ENCODE measurements at regions not wholly inside any gene's neighbourhood (a gene's known extent, or its start where the extent isn't known, plus 50 kb on each side); places are given as distances from the start of the nearest gene placed in this dataset.

- no peak overlapping the region for H3K27ac ChIP-seq (ENCODE audit: insufficient read depth, low read length, poor library complexity, severe bottlenecking)
- H3K4me1 ChIP-seq (ENCODE audit: control insufficient read depth, insufficient read depth, low read length, poor library complexity, severe bottlenecking): no peaks in the 10 kb centered on the region
- Mint-ChIP-seq H3K27me3 (no peaks in the 10 kb centered on the region), H3K27ac (no peak overlapping the region), H3K4me3 (no peak overlapping the region), H3K4me1 (no peaks in the 10 kb centered on the region), H3K9me3 (peaks cover 5 to 9% (median 6%) of the 10 kb centered on the region in 7 donors), H3K36me3 (no peaks in the 10 kb centered on the region)
- no peaks in the 10 kb centered on the region for H3K9me3 ChIP-seq (ENCODE audit: control insufficient read depth in 2 of 2, low read length in 2 of 2)
- no peaks in the 10 kb centered on the region for H3K36me3 ChIP-seq (ENCODE audit: control insufficient read depth, insufficient read depth, low read length)
- H3K4me3 ChIP-seq (ENCODE audit: low read depth, low read length): no peak overlapping the region
- no peak for DNase-seq
- no peaks in the 10 kb centered on the region for H3K27me3 ChIP-seq (ENCODE audit: control insufficient read depth, insufficient read depth, low read length)
- ATAC-seq (ENCODE audit: low read depth in 2 of 2): no peak
These were observed 654.8 kb upstream of the POU3F2 start for GRCh38 chr6:98179606-98180005.

- H3K27me3 ChIP-seq (ENCODE audit: control insufficient read depth, insufficient read depth, low read length): no peaks in the 10 kb centered on the region
- no peaks in the 10 kb centered on the region for H3K4me1 ChIP-seq (ENCODE audit: control insufficient read depth, insufficient read depth, low read length, poor library complexity, severe bottlenecking)
- Mint-ChIP-seq H3K27ac (no peak overlapping the region), H3K4me3 (no peak overlapping the region), H3K9me3 (peaks cover 0 to 7% (median 2%) of the 10 kb centered on the region in 7 donors), H3K4me1 (no peaks in the 10 kb centered on the region), H3K27me3 (no peaks in the 10 kb centered on the region), H3K36me3 (no peaks in the 10 kb centered on the region)
- ATAC-seq (ENCODE audit: low read depth in 2 of 2) (no peak), DNase-seq (no peak)
- no peaks in the 10 kb centered on the region for H3K9me3 ChIP-seq (ENCODE audit: control insufficient read depth in 2 of 2, low read length in 2 of 2)
- no peak overlapping the region for H3K4me3 ChIP-seq (ENCODE audit: low read depth, low read length)
- no peak overlapping the region for H3K27ac ChIP-seq (ENCODE audit: insufficient read depth, low read length, poor library complexity, severe bottlenecking)
- no peaks in the 10 kb centered on the region for H3K36me3 ChIP-seq (ENCODE audit: control insufficient read depth, insufficient read depth, low read length)
These were observed 634.3 kb upstream of the POU3F2 start for GRCh38 chr6:98200084-98200483.

GRCh38 chr6:98203170-98203806 is 631.1 kb upstream of the POU3F2 start:
- Mint-ChIP-seq H3K4me1 (no peaks in the 10 kb centered on the region), H3K36me3 (no peaks in the 10 kb centered on the region), H3K4me3 (no peak overlapping the region), H3K27ac (no peak overlapping the region), H3K9me3 (peaks cover 0 to 9% (median 3%) of the 10 kb centered on the region in 7 donors), H3K27me3 (no peaks in the 10 kb centered on the region)
- Histone ChIP-seq H3K27ac (ENCODE audit: insufficient read depth, low read length, poor library complexity, severe bottlenecking) (no peak overlapping the region), H3K9me3 (ENCODE audit: control insufficient read depth in 2 of 2, low read length in 2 of 2) (no peaks in the 10 kb centered on the region), H3K4me1 (ENCODE audit: control insufficient read depth, insufficient read depth, low read length, poor library complexity, severe bottlenecking) (no peaks in the 10 kb centered on the region), H3K27me3 (ENCODE audit: control insufficient read depth, insufficient read depth, low read length) (no peaks in the 10 kb centered on the region), H3K4me3 (ENCODE audit: low read depth, low read length) (no peak overlapping the region), H3K36me3 (ENCODE audit: control insufficient read depth, insufficient read depth, low read length) (no peaks in the 10 kb centered on the region)
- ATAC-seq (ENCODE audit: low read depth in 2 of 2) (no peak), DNase-seq (no peak)

GRCh38 chr6:98212468-98212867 is 621.9 kb upstream of the POU3F2 start:
- no peak overlapping the region for H3K27ac ChIP-seq (ENCODE audit: insufficient read depth, low read length, poor library complexity, severe bottlenecking)
- no peaks in the 10 kb centered on the region for H3K36me3 Mint-ChIP-seq
- ATAC-seq (ENCODE audit: low read depth in 2 of 2) (no peak), DNase-seq (no peak)
- no peak overlapping the region for H3K27ac Mint-ChIP-seq
- H3K4me3 Mint-ChIP-seq: no peak overlapping the region
- H3K27me3 Mint-ChIP-seq: no peaks in the 10 kb centered on the region
- no peaks in the 10 kb centered on the region for H3K9me3 ChIP-seq (ENCODE audit: control insufficient read depth in 2 of 2, low read length in 2 of 2)
- H3K4me1 ChIP-seq (ENCODE audit: control insufficient read depth, insufficient read depth, low read length, poor library complexity, severe bottlenecking): no peaks in the 10 kb centered on the region
- no peaks in the 10 kb centered on the region for H3K4me1 Mint-ChIP-seq
- no peaks in the 10 kb centered on the region for H3K36me3 ChIP-seq (ENCODE audit: control insufficient read depth, insufficient read depth, low read length)
- no peak overlapping the region for H3K4me3 ChIP-seq (ENCODE audit: low read depth, low read length)
- no peaks in the 10 kb centered on the region for H3K27me3 ChIP-seq (ENCODE audit: control insufficient read depth, insufficient read depth, low read length)
- peaks cover 0 to 5% (median 3%) of the 10 kb centered on the region in 7 donors for H3K9me3 Mint-ChIP-seq

GRCh38 chr6:98215531-98215930 is 618.8 kb upstream of the POU3F2 start:
- Histone ChIP-seq H3K4me1 (ENCODE audit: control insufficient read depth, insufficient read depth, low read length, poor library complexity, severe bottlenecking) (no peaks in the 10 kb centered on the region), H3K27me3 (ENCODE audit: control insufficient read depth, insufficient read depth, low read length) (no peaks in the 10 kb centered on the region), H3K36me3 (ENCODE audit: control insufficient read depth, insufficient read depth, low read length) (no peaks in the 10 kb centered on the region), H3K9me3 (ENCODE audit: control insufficient read depth in 2 of 2, low read length in 2 of 2) (no peaks in the 10 kb centered on the region), H3K27ac (ENCODE audit: insufficient read depth, low read length, poor library complexity, severe bottlenecking) (no peak overlapping the region), H3K4me3 (ENCODE audit: low read depth, low read length) (no peak overlapping the region)
- H3K4me3 Mint-ChIP-seq: no peak overlapping the region
- H3K27ac Mint-ChIP-seq: no peak overlapping the region
- H3K36me3 Mint-ChIP-seq: no peaks in the 10 kb centered on the region
- DNase-seq: no peak
- ATAC-seq (ENCODE audit: low read depth in 2 of 2): no peak
- no peaks in the 10 kb centered on the region for H3K27me3 Mint-ChIP-seq
- peaks cover 0 to 8% (median 1%) of the 10 kb centered on the region in 7 donors for H3K9me3 Mint-ChIP-seq
- H3K4me1 Mint-ChIP-seq: no peaks in the 10 kb centered on the region

- Mint-ChIP-seq H3K27ac (no peak overlapping the region), H3K4me3 (peak overlapping the region in 1 of 4 donors; percentile 21), H3K27me3 (no peaks in the 10 kb centered on the region), H3K36me3 (no peaks in the 10 kb centered on the region), H3K4me1 (no peaks in the 10 kb centered on the region), H3K9me3 (peaks cover 0 to 21% (median 4%) of the 10 kb centered on the region in 7 donors)
- Histone ChIP-seq H3K4me3 (ENCODE audit: low read depth, low read length) (no peak overlapping the region), H3K27ac (ENCODE audit: insufficient read depth, low read length, poor library complexity, severe bottlenecking) (no peak overlapping the region), H3K36me3 (ENCODE audit: control insufficient read depth, insufficient read depth, low read length) (no peaks in the 10 kb centered on the region), H3K4me1 (ENCODE audit: control insufficient read depth, insufficient read depth, low read length, poor library complexity, severe bottlenecking) (no peaks in the 10 kb centered on the region), H3K9me3 (ENCODE audit: control insufficient read depth in 2 of 2, low read length in 2 of 2) (no peaks in the 10 kb centered on the region), H3K27me3 (ENCODE audit: control insufficient read depth, insufficient read depth, low read length) (no peaks in the 10 kb centered on the region)
- ATAC-seq (ENCODE audit: low read depth in 2 of 2) (no peak), DNase-seq (no peak)
These were observed 604.1 kb upstream of the POU3F2 start for GRCh38 chr6:98230250-98230649.

GRCh38 chr6:98239057-98239456 is 595.3 kb upstream of the POU3F2 start:
- no peak overlapping the region for H3K27ac Mint-ChIP-seq
- no peak overlapping the region for H3K4me3 ChIP-seq (ENCODE audit: low read depth, low read length)
- no peaks in the 10 kb centered on the region for H3K4me1 Mint-ChIP-seq
- H3K27ac ChIP-seq (ENCODE audit: insufficient read depth, low read length, poor library complexity, severe bottlenecking): no peak overlapping the region
- H3K27me3 Mint-ChIP-seq: no peaks in the 10 kb centered on the region
- H3K27me3 ChIP-seq (ENCODE audit: control insufficient read depth, insufficient read depth, low read length): no peaks in the 10 kb centered on the region
- H3K4me3 Mint-ChIP-seq: no peak overlapping the region
- peaks cover 0 to 17% (median 4%) of the 10 kb centered on the region in 7 donors for H3K9me3 Mint-ChIP-seq
- H3K36me3 Mint-ChIP-seq: no peaks in the 10 kb centered on the region
- peaks cover 0 to 2% of the 10 kb centered on the region in 2 experiments for H3K9me3 ChIP-seq (ENCODE audit: control insufficient read depth in 2 of 2, low read length in 2 of 2)
- no peaks in the 10 kb centered on the region for H3K36me3 ChIP-seq (ENCODE audit: control insufficient read depth, insufficient read depth, low read length)
- DNase-seq: no peak
- no peak for ATAC-seq (ENCODE audit: low read depth in 2 of 2)
- H3K4me1 ChIP-seq (ENCODE audit: control insufficient read depth, insufficient read depth, low read length, poor library complexity, severe bottlenecking): no peaks in the 10 kb centered on the region

- H3K27me3 ChIP-seq (ENCODE audit: control insufficient read depth, insufficient read depth, low read length): no peaks in the 10 kb centered on the region
- DNase-seq (no peak), ATAC-seq (ENCODE audit: low read depth in 2 of 2) (no peak)
- no peak overlapping the region for H3K4me3 ChIP-seq (ENCODE audit: low read depth, low read length)
- no peak overlapping the region for H3K27ac ChIP-seq (ENCODE audit: insufficient read depth, low read length, poor library complexity, severe bottlenecking)
- Mint-ChIP-seq H3K36me3 (no peaks in the 10 kb centered on the region), H3K9me3 (peaks cover 0 to 4% (median 2%) of the 10 kb centered on the region in 7 donors), H3K27ac (no peak overlapping the region), H3K4me1 (no peaks in the 10 kb centered on the region), H3K4me3 (no peak overlapping the region), H3K27me3 (no peaks in the 10 kb centered on the region)
- H3K4me1 ChIP-seq (ENCODE audit: control insufficient read depth, insufficient read depth, low read length, poor library complexity, severe bottlenecking): no peaks in the 10 kb centered on the region
- no peaks in the 10 kb centered on the region for H3K36me3 ChIP-seq (ENCODE audit: control insufficient read depth, insufficient read depth, low read length)
- H3K9me3 ChIP-seq (ENCODE audit: control insufficient read depth in 2 of 2, low read length in 2 of 2): peaks cover 0 to 2% of the 10 kb centered on the region in 2 experiments
These were observed 592.7 kb upstream of the POU3F2 start for GRCh38 chr6:98241630-98242029.

Measured in CD4-positive, CD25-positive, alpha-beta regulatory T cell (primary cell).